ENCODE measurements at regions not wholly inside any gene's neighbourhood (a gene's known extent, or its start where the extent isn't known, plus 50 kb on each side); places are given as distances from the start of the nearest gene placed in this dataset.
"Not testable (repeated sequence)": the region's sequence is repeated elsewhere in the genome, so short reads cannot be mapped to it uniquely, and the experiment has no call there.

DNA sequence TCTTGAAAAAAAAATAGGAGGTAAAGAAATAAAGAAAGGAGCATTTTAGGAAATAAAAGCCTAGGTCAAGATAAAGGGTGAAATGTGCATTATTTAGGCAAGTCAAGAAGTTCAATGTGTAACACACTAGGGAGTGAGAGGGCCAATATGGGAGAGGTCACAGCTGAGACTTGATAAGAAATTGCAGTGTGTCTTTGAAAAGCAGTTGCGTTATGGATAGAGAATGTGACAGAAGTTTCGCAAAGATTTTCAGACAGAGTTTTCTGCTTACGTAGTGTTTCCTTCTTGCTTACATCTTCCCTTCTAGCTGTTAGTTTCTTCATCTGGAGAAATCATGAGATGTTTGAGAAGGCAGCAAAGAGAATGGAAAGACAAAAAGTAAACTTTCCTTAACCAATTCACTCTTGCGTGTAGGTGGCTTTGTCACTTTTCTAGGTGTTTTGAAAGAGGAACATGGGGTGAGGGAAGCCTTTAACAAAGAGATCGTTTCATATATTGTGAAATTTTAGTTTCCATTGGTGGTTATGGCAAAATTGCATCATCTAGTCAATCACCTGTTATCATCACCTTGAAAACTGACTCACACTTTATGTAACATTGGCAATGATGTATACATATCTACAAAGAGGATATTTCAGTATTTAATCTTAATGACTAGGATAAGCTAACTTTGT lies 975.5 kb downstream of the OLFM4 start:
- DNase-seq: no peak

GRCh38 chr13:54016542-54016941 lies 987.9 kb downstream of the OLFM4 start:
- DNase-seq: no peak

- no peak for DNase-seq
Observed at GRCh38 chr13:54018485-54018884, 989.9 kb downstream of the OLFM4 start.

- peak; percentile 89 for DNase-seq
Observed at GRCh38 chr13:54029226-54029625, 1000.6 kb downstream of the OLFM4 start.

- DNase-seq: peak; percentile 32
Observed at GRCh38 chr13:54029720-54030119, 1001.1 kb downstream of the OLFM4 start.

DNA sequence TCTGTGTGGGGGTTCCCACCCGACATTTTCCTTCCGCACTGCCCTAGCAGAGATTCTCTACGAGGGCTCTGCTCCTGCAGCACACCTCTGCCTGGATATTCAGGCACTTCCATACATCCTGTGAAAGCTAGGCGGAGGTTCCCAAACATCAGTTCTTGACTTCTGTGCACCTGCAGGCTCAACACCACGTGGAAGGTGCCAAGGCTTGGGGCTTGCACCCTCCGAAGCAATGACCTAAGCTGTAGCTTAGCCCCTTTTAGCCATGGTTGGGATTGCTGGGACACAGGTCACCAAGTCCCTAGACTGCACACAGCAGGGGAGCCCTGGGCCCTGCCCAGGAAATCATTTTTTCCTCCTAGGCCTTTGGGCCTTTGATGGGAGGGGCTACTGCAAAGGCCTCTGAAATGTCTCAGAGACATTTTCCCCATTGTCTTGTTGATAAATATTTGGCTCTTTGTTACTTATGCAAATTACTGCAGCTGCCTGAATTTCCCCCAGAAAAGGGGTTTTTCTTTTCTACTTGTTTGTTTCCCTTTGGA lies 1004.8 kb downstream of the OLFM4 start:
- DNase-seq: no peak

- DNase-seq: no peak
Observed at GRCh38 chr13:54034047-54034446, 1005.4 kb downstream of the OLFM4 start.

- not testable (repeated sequence) for DNase-seq
Observed at GRCh38 chr13:54057416-54057815, 1028.8 kb downstream of the OLFM4 start.

DNA sequence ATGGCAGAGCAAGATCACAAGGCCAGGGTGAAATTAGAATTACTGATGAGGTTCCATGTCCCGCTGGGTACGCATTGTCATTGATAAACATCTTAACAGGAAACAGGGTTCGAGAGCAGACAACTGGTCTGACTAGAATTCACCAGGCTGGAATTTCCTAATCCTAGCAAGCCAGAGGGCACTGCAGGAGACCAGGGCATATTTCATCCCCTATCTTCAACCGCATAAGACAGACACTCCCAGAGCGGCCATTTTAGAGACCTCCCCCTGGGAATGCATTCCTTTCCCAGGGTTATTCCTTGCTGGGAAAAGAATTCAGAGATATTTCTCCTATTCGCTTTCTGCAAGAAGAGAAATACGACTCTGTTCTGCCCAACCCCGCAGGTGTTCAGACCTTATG lies 1041.3 kb downstream of the OLFM4 start:
- peak; percentile 10 for DNase-seq

- DNase-seq: no peak
Observed at GRCh38 chr13:54077569-54077968, 1049.0 kb downstream of the OLFM4 start.

DNA sequence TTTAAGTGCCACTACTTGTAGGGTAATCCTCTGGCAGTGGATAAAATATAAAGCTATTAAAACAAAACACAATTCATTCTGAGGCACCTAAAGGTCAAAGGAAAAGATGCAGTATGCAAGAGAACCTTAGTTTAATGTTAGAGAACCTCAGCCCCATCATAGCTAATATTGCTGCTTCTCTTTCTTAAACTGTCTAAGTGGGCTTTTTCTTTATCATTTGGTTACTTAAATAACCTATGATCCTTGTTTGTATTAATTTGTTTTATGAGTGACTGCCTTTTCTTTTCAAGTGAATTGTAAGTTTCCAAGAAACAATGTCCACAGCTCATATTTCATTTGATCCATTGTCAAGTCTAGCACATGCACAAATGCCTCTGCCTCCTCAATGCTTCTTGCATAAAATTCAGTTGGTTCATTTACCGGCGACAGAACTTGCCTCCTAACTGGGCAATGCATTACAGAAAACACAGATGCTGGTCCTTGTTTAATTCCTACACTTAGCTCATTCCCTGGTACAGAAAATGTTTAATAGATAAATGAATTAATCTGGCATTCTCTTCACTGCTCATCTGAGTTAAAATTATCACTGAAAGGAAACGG lies 1049.8 kb downstream of the OLFM4 start:
- DNase-seq: peak; percentile 12

DNA sequence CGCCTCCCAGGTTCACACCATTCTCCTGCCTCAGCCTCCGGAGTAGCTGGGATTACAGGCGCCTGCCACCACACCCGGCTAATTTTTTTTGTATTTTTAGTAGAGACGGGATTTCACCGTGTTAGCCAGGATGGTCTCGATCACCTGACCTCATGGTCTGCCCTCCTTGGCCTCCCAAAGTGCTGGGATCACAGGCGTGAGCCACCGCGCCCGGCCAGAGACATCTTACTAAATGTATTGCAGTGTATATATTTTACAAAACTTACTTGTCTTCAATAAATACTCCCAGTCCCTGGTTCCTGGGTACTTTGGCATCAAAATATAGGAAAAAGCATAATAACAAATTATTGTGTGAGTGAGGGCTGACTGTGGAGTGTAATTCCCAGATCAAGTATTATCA lies 1053.7 kb downstream of the OLFM4 start:
- not testable (repeated sequence) for DNase-seq

DNA sequence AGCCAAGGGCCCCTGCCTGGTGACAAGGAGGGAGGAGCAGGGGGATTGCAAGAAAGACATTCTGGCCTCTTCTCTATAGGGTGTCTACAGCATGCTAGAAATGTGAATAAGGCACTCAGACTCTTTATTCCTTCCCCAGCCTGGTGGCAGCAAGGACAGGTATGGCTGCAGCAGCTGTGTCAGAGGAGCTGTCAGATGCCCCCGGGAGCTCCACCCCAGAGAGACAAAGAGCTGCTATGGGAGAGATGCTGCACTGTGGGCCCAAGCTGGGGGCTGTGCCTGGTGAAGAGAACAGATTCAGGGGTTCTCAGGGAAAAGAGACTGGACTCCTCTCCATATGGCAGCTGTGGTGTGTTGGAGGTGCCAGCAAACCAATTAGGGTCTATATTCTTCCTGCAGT lies 1063.3 kb downstream of the OLFM4 start:
- DNase-seq: no peak

GRCh38 chr13:54092686-54093085 lies 1064.1 kb downstream of the OLFM4 start:
- DNase-seq: no peak

DNA sequence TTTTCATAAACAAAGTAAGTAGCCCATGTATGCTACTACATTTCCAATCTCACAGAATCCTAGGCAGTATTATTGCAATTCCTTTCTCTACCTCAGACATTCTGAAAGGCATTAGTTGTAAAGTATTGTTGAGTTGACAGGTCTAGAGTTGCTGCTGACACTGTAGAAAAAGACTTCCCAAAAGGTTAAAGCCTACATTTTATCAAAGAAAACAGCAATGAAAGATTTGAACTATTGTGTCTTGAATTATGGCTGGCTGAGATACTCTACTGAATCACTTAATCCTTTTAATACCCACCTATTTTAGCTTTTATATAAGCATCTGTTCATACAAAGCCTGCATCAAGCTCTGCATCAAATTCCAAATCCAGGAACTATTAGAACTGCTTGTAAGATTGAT lies 1082.0 kb downstream of the OLFM4 start:
- no peak for DNase-seq

DNA sequence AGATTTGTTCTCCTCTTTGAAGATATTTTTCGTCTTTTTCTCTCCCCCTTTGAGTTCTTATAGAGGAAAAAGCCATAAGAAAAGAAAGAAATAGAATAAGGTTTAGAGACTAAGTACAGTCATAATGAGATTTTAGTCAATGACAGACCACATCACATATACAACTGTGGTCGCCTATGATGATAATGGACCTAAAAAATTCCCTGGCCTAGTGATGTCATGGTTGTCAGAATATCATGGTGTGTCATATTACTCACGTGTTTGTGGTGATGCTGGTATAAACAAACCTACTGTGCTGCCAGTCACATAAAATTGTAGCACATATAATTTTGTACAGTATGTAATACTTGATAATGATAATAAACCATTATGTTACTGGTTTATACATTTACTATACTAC lies 1096.1 kb downstream of the OLFM4 start:
- DNase-seq: no peak

DNA sequence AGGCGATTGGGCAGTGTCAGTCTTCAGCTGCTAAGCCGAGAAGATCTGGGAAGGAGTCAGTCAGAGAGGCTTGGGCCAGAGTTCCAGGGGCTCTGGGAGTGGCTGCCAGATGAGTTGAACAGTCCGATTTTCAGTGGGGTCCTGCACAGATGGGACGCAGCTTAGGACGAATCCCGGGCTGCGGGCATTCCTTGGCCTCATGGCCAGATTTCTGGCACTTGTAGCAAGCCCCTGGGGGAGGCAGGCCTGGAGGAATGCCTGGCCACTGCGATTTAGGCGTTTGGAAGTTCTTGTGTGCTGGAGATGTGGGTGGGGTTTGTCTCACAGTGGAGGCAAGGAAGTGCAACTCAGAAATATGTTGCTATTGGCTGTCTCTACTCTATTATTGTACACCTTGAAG lies 1102.3 kb downstream of the OLFM4 start:
- not testable (repeated sequence) for DNase-seq

DNA sequence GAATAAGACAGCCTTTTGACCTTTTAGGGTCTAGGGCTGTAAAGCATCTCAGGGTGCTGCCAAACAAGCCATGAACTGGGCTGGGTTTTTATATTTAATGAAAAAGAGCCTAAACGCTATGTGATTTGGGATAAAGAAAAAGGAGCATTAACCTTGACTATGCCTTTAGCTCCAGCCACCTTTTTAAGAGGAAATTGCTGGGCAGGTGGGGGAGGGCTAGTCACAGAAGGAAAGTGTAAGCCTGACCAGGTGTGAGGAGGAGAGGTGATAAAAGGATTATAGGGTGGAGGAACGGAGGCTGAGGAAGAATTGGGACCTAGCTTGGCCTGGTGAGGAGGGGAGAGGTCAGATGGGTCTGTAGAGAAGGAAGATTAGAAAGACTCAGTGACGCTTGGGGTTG lies 1102.8 kb downstream of the OLFM4 start:
- not testable (repeated sequence) for DNase-seq

- DNase-seq: not testable (repeated sequence)
Observed at GRCh38 chr13:54132127-54132526, 1103.5 kb downstream of the OLFM4 start.

DNA sequence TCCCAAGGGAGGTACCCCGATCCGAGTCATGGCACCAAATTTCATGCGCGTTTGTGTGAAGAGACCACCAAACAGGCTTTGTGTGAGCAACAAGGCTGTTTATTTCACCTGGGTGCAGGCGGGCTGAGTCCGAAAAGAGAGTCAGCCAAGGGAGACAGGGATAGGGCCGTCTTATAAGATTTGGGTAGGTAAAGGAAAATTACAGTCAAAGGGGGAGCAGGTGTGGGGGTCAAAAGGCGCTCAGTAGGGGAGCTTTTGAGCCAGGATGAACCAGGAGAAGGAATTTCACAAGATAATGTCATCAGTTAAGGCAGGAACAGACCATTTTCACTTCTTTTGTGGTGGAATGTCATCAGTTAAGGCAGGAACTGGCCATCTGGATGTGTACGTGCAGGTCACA lies 1104.1 kb downstream of the OLFM4 start:
- not testable (repeated sequence) for DNase-seq

GRCh38 chr13:54133746-54134145 lies 1105.1 kb downstream of the OLFM4 start:
- no peak for DNase-seq

DNA sequence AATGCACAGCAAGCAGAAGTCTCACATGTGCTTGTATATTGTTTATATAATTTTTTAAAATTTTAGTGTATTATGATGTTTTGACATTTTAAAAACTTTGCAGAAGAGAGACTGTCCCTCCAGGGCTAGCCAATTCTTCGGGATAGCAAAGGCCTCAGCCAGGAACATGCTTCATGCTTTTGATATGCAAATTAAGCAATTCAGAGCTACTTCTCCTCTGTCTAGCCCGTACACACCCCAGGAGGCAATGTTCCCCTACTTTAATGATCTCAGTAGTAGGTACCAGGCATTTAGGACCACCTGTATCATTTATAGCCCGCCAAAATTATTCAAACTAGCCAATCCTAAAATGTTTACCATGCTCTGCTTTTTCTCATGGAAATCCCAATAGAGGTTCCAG lies 1116.2 kb downstream of the OLFM4 start:
- no peak for DNase-seq

DNA sequence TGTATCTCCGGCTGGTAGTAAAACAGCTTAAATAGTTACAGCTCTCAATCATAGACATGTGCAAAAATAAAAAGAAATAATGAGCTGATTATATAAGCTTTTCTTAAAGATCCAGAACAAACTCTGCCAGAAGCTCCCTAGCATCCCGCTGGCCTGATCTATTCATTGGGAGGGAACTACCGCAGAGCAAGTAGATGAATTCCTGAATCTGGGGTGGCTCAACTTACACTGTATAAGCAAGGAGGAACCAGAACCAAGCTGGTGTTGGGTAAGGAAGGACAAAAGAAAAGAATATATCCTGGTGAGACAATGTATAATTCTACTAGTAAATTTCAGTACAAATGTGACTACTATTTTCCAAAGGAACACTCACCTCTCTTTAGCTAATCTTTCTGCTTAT lies 1122.2 kb downstream of the OLFM4 start:
- no peak for DNase-seq

DNA sequence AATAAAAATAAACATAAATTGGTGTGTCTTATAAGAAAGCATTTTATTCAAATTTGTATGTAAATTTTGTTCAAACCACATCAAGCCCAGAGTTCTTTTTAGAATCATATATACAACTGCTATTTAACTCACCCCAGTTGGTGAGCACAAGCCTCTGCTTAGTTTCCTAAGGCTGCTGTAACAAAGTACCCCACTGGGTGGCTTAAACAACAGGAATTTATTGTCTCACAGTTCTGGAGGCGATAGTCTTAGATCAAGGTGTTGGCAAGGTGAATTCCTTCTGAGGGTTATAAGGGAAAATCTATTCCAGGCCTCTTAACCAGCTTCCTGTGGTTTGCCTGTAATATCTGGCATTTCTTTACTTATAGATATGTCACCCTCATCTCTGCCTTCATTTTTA lies 1133.5 kb downstream of the OLFM4 start:
- DNase-seq: peak; percentile 44

Data from DMS53 (cell line).